GM21381 (cell line): ENCODE measurements at regions not wholly inside any gene's neighbourhood (a gene's known extent, or its start where the extent isn't known, plus 50 kb on each side); places are given as distances from the start of the nearest gene placed in this dataset.

Experiments used
- ATAC-seq: cut with Tn5 transposase; IDR thresholded peaks from one replicate; pipeline ENCODE4 v1.9.1; 2021; ENCODE audit warnings: mild to moderate bottlenecking, moderate library complexity; ENCODE audit not compliant: unreplicated experiment

- no peak for ATAC-seq
These were observed 97.5 kb downstream of the ZNF326 start for GRCh38 chr1:90092441-90092840.
